ENCODE measurements at regions not wholly inside any gene's neighbourhood (a gene's known extent, or its start where the extent isn't known, plus 50 kb on each side); places are given as distances from the start of the nearest gene placed in this dataset.

GRCh38 chr17:65415991-65416390 is 145.5 kb downstream of the AXIN2 start:
- no peak overlapping the region for H3K27ac Mint-ChIP-seq (ENCODE audit: low read depth)
- H3K4me1 Mint-ChIP-seq: no peaks in the 10 kb centered on the region
- DNase-seq (ENCODE audit: low spot score in 2 of 2) (no peak), ATAC-seq (replicated peaks; ENCODE audit: extremely low read depth, poor library complexity, severe bottlenecking) (no peak)
- peaks cover 31% of the 10 kb centered on the region for H3K27me3 Mint-ChIP-seq
- no peak overlapping the region for H3K4me3 Mint-ChIP-seq
- H3K36me3 Mint-ChIP-seq (ENCODE audit: insufficient read depth): peaks cover 2% of the 10 kb centered on the region
- no peaks in the 10 kb centered on the region for H3K9me3 Mint-ChIP-seq

GRCh38 chr17:65413390-65413789 is 148.1 kb downstream of the AXIN2 start:
- Mint-ChIP-seq H3K4me1 (no peaks in the 10 kb centered on the region), H3K36me3 (ENCODE audit: insufficient read depth) (peaks cover 2% of the 10 kb centered on the region), H3K27me3 (peaks cover 36% of the 10 kb centered on the region), H3K27ac (ENCODE audit: low read depth) (no peak overlapping the region), H3K4me3 (no peak overlapping the region), H3K9me3 (no peaks in the 10 kb centered on the region)
- DNase-seq (ENCODE audit: low spot score in 2 of 2) (no peak), ATAC-seq (replicated peaks; ENCODE audit: extremely low read depth, poor library complexity, severe bottlenecking) (no peak)

- ATAC-seq (replicated peaks; ENCODE audit: extremely low read depth, poor library complexity, severe bottlenecking): no peak
- no peaks in the 10 kb centered on the region for H3K4me1 Mint-ChIP-seq
- no peak for DNase-seq (ENCODE audit: low spot score in 2 of 2)
- no peaks in the 10 kb centered on the region for H3K9me3 Mint-ChIP-seq
- no peaks in the 10 kb centered on the region for H3K36me3 Mint-ChIP-seq (ENCODE audit: insufficient read depth)
- H3K27ac Mint-ChIP-seq (ENCODE audit: low read depth): no peak overlapping the region
- no peak overlapping the region for H3K4me3 Mint-ChIP-seq
- H3K27me3 Mint-ChIP-seq: peaks cover 37% of the 10 kb centered on the region
Measured at GRCh38 chr17:65409381-65409780, 152.1 kb downstream of the AXIN2 start.

GRCh38 chr17:65408050-65408449 is 153.4 kb downstream of the AXIN2 start:
- ATAC-seq (replicated peaks; ENCODE audit: extremely low read depth, poor library complexity, severe bottlenecking): no peak
- no peak overlapping the region for H3K4me3 Mint-ChIP-seq
- no peaks in the 10 kb centered on the region for H3K4me1 Mint-ChIP-seq

GRCh38 chr17:65407017-65407416 is 154.4 kb downstream of the AXIN2 start:
- no peaks in the 10 kb centered on the region for H3K36me3 Mint-ChIP-seq (ENCODE audit: insufficient read depth)
- H3K4me1 Mint-ChIP-seq: no peaks in the 10 kb centered on the region
- H3K27me3 Mint-ChIP-seq: peaks cover 35% of the 10 kb centered on the region
- H3K4me3 Mint-ChIP-seq: no peak overlapping the region
- DNase-seq (ENCODE audit: low spot score in 2 of 2): no peak
- no peak overlapping the region for H3K27ac Mint-ChIP-seq (ENCODE audit: low read depth)
- H3K9me3 Mint-ChIP-seq: no peaks in the 10 kb centered on the region
- no peak for ATAC-seq (replicated peaks; ENCODE audit: extremely low read depth, poor library complexity, severe bottlenecking)

More at GRCh38 chr17:65408050-65408449, 153.4 kb downstream of the AXIN2 start:
- H3K36me3 Mint-ChIP-seq (ENCODE audit: insufficient read depth): no peaks in the 10 kb centered on the region
- no peak overlapping the region for H3K27ac Mint-ChIP-seq (ENCODE audit: low read depth)
- H3K9me3 Mint-ChIP-seq: no peaks in the 10 kb centered on the region
- no peak for DNase-seq (ENCODE audit: low spot score in 2 of 2)
- peaks cover 45% of the 10 kb centered on the region for H3K27me3 Mint-ChIP-seq

GRCh38 chr17:65406552-65406951 is 154.9 kb downstream of the AXIN2 start:
- Mint-ChIP-seq H3K4me3 (no peak overlapping the region), H3K4me1 (no peaks in the 10 kb centered on the region), H3K27me3 (peaks cover 37% of the 10 kb centered on the region), H3K27ac (ENCODE audit: low read depth) (no peak overlapping the region), H3K9me3 (no peaks in the 10 kb centered on the region), H3K36me3 (ENCODE audit: insufficient read depth) (no peaks in the 10 kb centered on the region)
- DNase-seq (ENCODE audit: low spot score in 2 of 2) (no peak), ATAC-seq (replicated peaks; ENCODE audit: extremely low read depth, poor library complexity, severe bottlenecking) (no peak)

GRCh38 chr17:65405563-65405962 is 155.9 kb downstream of the AXIN2 start:
- no peaks in the 10 kb centered on the region for H3K9me3 Mint-ChIP-seq
- no peak for ATAC-seq (replicated peaks; ENCODE audit: extremely low read depth, poor library complexity, severe bottlenecking)
- no peak overlapping the region for H3K4me3 Mint-ChIP-seq
- no peaks in the 10 kb centered on the region for H3K36me3 Mint-ChIP-seq (ENCODE audit: insufficient read depth)
- H3K4me1 Mint-ChIP-seq: no peaks in the 10 kb centered on the region
- no peak for DNase-seq (ENCODE audit: low spot score in 2 of 2)
- H3K27me3 Mint-ChIP-seq: peaks cover 47% of the 10 kb centered on the region
- no peak overlapping the region for H3K27ac Mint-ChIP-seq (ENCODE audit: low read depth)

GRCh38 chr17:65404761-65405160 is 156.7 kb downstream of the AXIN2 start:
- no peak overlapping the region for H3K4me3 Mint-ChIP-seq
- no peaks in the 10 kb centered on the region for H3K36me3 Mint-ChIP-seq (ENCODE audit: insufficient read depth)
- no peak for ATAC-seq (replicated peaks; ENCODE audit: extremely low read depth, poor library complexity, severe bottlenecking)
- H3K9me3 Mint-ChIP-seq: no peaks in the 10 kb centered on the region
- H3K27ac Mint-ChIP-seq (ENCODE audit: low read depth): no peak overlapping the region
- H3K27me3 Mint-ChIP-seq: peaks cover 50% of the 10 kb centered on the region
- no peaks in the 10 kb centered on the region for H3K4me1 Mint-ChIP-seq
- DNase-seq (ENCODE audit: low spot score in 2 of 2): no peak

- no peak overlapping the region for H3K4me3 Mint-ChIP-seq
- H3K4me1 Mint-ChIP-seq: no peaks in the 10 kb centered on the region
- ATAC-seq (replicated peaks; ENCODE audit: extremely low read depth, poor library complexity, severe bottlenecking) (no peak), DNase-seq (ENCODE audit: low spot score in 2 of 2) (no peak)
- no peaks in the 10 kb centered on the region for H3K9me3 Mint-ChIP-seq
- H3K27ac Mint-ChIP-seq (ENCODE audit: low read depth): no peak overlapping the region
- H3K27me3 Mint-ChIP-seq: peaks cover 50% of the 10 kb centered on the region
- no peaks in the 10 kb centered on the region for H3K36me3 Mint-ChIP-seq (ENCODE audit: insufficient read depth)
Measured at GRCh38 chr17:65403626-65404025, 157.8 kb downstream of the AXIN2 start.

- Mint-ChIP-seq H3K27ac (ENCODE audit: low read depth) (no peak overlapping the region), H3K4me1 (no peaks in the 10 kb centered on the region), H3K27me3 (peaks cover 45% of the 10 kb centered on the region), H3K9me3 (no peaks in the 10 kb centered on the region), H3K36me3 (ENCODE audit: insufficient read depth) (no peaks in the 10 kb centered on the region), H3K4me3 (no peak overlapping the region)
- ATAC-seq (replicated peaks; ENCODE audit: extremely low read depth, poor library complexity, severe bottlenecking): no peak
- DNase-seq (ENCODE audit: low spot score in 2 of 2): no peak
Measured at GRCh38 chr17:65402513-65403496, 158.6 kb downstream of the AXIN2 start.

- no peaks in the 10 kb centered on the region for H3K9me3 Mint-ChIP-seq
- H3K4me3 Mint-ChIP-seq: no peak overlapping the region
- H3K27me3 Mint-ChIP-seq: peaks cover 39% of the 10 kb centered on the region
- no peaks in the 10 kb centered on the region for H3K4me1 Mint-ChIP-seq
- ATAC-seq (replicated peaks; ENCODE audit: extremely low read depth, poor library complexity, severe bottlenecking) (no peak), DNase-seq (ENCODE audit: low spot score in 2 of 2) (no peak)
- no peaks in the 10 kb centered on the region for H3K36me3 Mint-ChIP-seq (ENCODE audit: insufficient read depth)
- H3K27ac Mint-ChIP-seq (ENCODE audit: low read depth): no peak overlapping the region
Measured at GRCh38 chr17:65401561-65401960, 159.9 kb downstream of the AXIN2 start.

GRCh38 chr17:65400701-65401100 is 160.7 kb downstream of the AXIN2 start:
- Mint-ChIP-seq H3K4me1 (no peaks in the 10 kb centered on the region), H3K9me3 (no peaks in the 10 kb centered on the region)

GRCh38 chr17:65398040-65398787 is 163.2 kb downstream of the AXIN2 start:
- no peak overlapping the region for H3K4me3 Mint-ChIP-seq
- no peaks in the 10 kb centered on the region for H3K9me3 Mint-ChIP-seq
- H3K36me3 Mint-ChIP-seq (ENCODE audit: insufficient read depth): no peaks in the 10 kb centered on the region
- peaks cover 31% of the 10 kb centered on the region for H3K27me3 Mint-ChIP-seq
- no peak overlapping the region for H3K27ac Mint-ChIP-seq (ENCODE audit: low read depth)
- H3K4me1 Mint-ChIP-seq: no peaks in the 10 kb centered on the region
- no peak for ATAC-seq (replicated peaks; ENCODE audit: extremely low read depth, poor library complexity, severe bottlenecking)
- DNase-seq (ENCODE audit: low spot score in 2 of 2): no peak

More at GRCh38 chr17:65400701-65401100, 160.7 kb downstream of the AXIN2 start:
- Mint-ChIP-seq H3K27ac (ENCODE audit: low read depth) (no peak overlapping the region), H3K36me3 (ENCODE audit: insufficient read depth) (no peaks in the 10 kb centered on the region), H3K27me3 (peaks cover 39% of the 10 kb centered on the region), H3K4me3 (no peak overlapping the region)
- DNase-seq (ENCODE audit: low spot score in 2 of 2) (no peak), ATAC-seq (replicated peaks; ENCODE audit: extremely low read depth, poor library complexity, severe bottlenecking) (no peak)

All from central memory CD8-positive, alpha-beta T cell (primary cell).